Chondrocyte (in vitro differentiated cells): ENCODE measurements at regions not wholly inside any gene's neighbourhood (a gene's known extent, or its start where the extent isn't known, plus 50 kb on each side); places are given as distances from the start of the nearest gene placed in this dataset.

ENCODE experiments used
- DNase-seq: peaks from one replicate; pipeline ENCODE4 v3.0.0; 2021; ENCODE audit warnings: mixed read lengths, low spot score
- H3K27ac Mint-ChIP-seq: one replicate; pipeline ENCODE4 v1.8.0; 2021; ENCODE audit warnings: mild to moderate bottlenecking, moderate library complexity, mixed read lengths; ENCODE audit not compliant: unreplicated experiment
- H3K27me3 Mint-ChIP-seq: 2 replicates; pipeline ENCODE4 v1.8.0; 2021; ENCODE audit warnings: low read depth, mixed read lengths
- H3K36me3 Mint-ChIP-seq: 2 replicates; pipeline ENCODE4 v1.8.0; 2021; ENCODE audit warnings: low read depth, mixed read lengths
- H3K4me1 Mint-ChIP-seq: 2 replicates; pipeline ENCODE4 v1.8.0; 2021; ENCODE audit warnings: low read depth, mild to moderate bottlenecking, mixed read lengths
- H3K4me3 Mint-ChIP-seq: one replicate; pipeline ENCODE4 v1.8.0; 2021; ENCODE audit warnings: mild to moderate bottlenecking, moderate library complexity, mixed read lengths; ENCODE audit not compliant: unreplicated experiment
- H3K9me3 Mint-ChIP-seq: 2 replicates; pipeline ENCODE4 v1.8.0; 2021; ENCODE audit warnings: low read depth, mixed read lengths
- CTCF ChIP-seq: fragments of 200-600 bp; sonication (generic); IDR thresholded peaks from 2 replicates; pipeline ENCODE4 v1.5.0; 2021; ENCODE audit warnings: antibody characterized with exemption, mild to moderate bottlenecking, moderate library complexity

DNA sequence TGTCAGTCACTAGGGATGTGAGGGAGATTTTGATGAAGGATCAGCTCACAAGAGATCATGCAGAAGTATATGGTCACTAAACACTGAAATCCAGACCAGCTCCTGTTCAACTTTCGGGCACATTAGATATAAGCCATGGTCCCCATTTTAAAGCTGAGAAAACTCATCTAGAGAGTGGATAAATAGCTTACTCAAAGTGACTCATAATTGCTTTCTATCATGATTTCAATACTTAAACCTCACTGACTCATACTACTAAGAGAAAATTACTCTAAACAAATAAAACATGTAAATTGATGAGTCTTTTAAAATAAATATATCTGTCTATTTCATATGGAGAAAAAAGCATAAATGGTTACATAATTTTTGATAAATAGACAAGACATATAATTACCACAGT, 567.7 kb downstream of the TLR4 start:
- Mint-ChIP-seq H3K4me1 (no peaks in the 10 kb centered on the region), H3K27me3 (no peaks in the 10 kb centered on the region), H3K9me3 (no peaks in the 10 kb centered on the region), H3K4me3 (no peak overlapping the region), H3K36me3 (no peaks in the 10 kb centered on the region), H3K27ac (no peak overlapping the region)
- TF ChIP-seq CTCF, result no peak
- no peak for DNase-seq

DNA sequence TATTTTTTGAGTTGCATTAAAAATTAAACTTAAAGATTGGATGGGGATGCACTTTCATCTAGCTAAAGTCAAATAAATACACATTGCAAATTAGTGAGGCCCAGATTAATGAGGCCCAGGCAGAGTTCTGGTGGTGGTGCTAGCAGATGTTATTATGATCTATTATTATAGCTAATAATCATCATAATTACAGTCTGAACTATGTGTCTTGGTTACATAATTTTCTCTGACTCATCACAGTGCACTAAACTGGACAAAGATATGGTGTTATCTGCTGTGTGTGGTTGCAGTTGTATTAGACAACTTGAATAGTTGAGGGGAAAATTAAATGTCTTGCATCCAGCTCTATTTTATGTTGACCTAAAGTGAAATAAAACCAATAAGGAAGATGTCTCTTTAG, 568.8 kb downstream of the TLR4 start:
- Mint-ChIP-seq H3K4me1 (no peaks in the 10 kb centered on the region), H3K27me3 (peaks cover 2% of the 10 kb centered on the region), H3K9me3 (no peaks in the 10 kb centered on the region), H3K36me3 (no peaks in the 10 kb centered on the region), H3K27ac (no peak overlapping the region), H3K4me3 (no peak overlapping the region)
- no peak for DNase-seq
- TF ChIP-seq CTCF, result no peak

GRCh38 chr9:118276784-118277183, 572.6 kb downstream of the TLR4 start:
- Mint-ChIP-seq H3K9me3 (no peaks in the 10 kb centered on the region), H3K4me1 (no peaks in the 10 kb centered on the region), H3K27me3 (peaks cover 2% of the 10 kb centered on the region), H3K27ac (no peak overlapping the region), H3K36me3 (no peaks in the 10 kb centered on the region), H3K4me3 (no peak overlapping the region)
- no peak for DNase-seq
- TF ChIP-seq CTCF, result no peak

DNA sequence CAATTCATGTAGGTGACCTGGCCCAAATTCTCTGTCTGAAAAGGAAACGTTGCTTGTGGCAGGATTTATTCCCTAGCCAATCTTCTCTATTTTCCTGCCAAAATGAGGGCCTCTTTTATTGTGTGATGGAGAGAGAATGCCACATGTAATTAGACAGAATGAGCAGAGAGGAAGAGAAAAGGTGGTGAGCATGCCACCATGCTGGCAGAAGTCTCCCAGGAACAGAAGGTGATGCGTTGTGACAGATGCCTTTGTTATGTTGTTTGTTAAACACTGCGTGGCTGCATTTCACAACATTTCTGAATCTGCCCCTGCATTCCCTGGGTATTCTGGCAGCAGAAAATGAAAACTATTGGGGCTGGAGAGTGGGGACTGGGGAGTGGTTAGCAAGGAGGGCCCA, 577.6 kb downstream of the TLR4 start:
- H3K36me3 Mint-ChIP-seq, result no peaks in the 10 kb centered on the region
- DNase-seq, result no peak
- peaks cover 2% of the 10 kb centered on the region for H3K27me3 Mint-ChIP-seq
- no peaks in the 10 kb centered on the region for H3K4me1 Mint-ChIP-seq
- TF ChIP-seq CTCF, result no peak
- no peak overlapping the region for H3K27ac Mint-ChIP-seq
- no peaks in the 10 kb centered on the region for H3K9me3 Mint-ChIP-seq
- no peak overlapping the region for H3K4me3 Mint-ChIP-seq

- no peak for DNase-seq
- no peaks in the 10 kb centered on the region for H3K27me3 Mint-ChIP-seq
- no peak for TF ChIP-seq CTCF
- H3K9me3 Mint-ChIP-seq, result no peaks in the 10 kb centered on the region
- no peaks in the 10 kb centered on the region for H3K36me3 Mint-ChIP-seq
- no peak overlapping the region for H3K4me3 Mint-ChIP-seq
- H3K4me1 Mint-ChIP-seq, result no peaks in the 10 kb centered on the region
- no peak overlapping the region for H3K27ac Mint-ChIP-seq
Observed at GRCh38 chr9:118283488-118283887, 579.3 kb downstream of the TLR4 start.
